BJ (cell line): ENCODE measurements at regions not wholly inside any gene's neighbourhood (a gene's known extent, or its start where the extent isn't known, plus 50 kb on each side); places are given as distances from the start of the nearest gene placed in this dataset.
A peak's percentile ranks its signal among the peaks of the same experiment; 100 is the strongest.

ENCODE experiments used
- CTCF ChIA-PET: fragments of 350-600 bp; formaldehyde crosslinking; extraction: SDS; loops from one replicate; lab custom pipeline; 2021; ENCODE audit warnings: antibody characterized with exemption, inconsistent platforms; lab: Yijun Ruan, JAX
- POLR2A ChIA-PET: fragments of 300-600 bp; sonication (Branson Sonifier 250); formaldehyde crosslinking; extraction: SDS; loops from one replicate; lab custom pipeline; 2021; ENCODE audit warnings: antibody characterized with exemption; lab: Charles Lee
- DNase-seq: peaks from one replicate; pipeline ENCODE4 v3.0.0-alpha.2; 2011; ENCODE audit warnings: low read depth
- H3K27me3 ChIP-seq: 2 replicates; pipeline ENCODE4 v1.6.0; 2011; ENCODE audit warnings: low read length; ENCODE audit not compliant: control insufficient read depth, insufficient read depth
- H3K36me3 ChIP-seq: 2 replicates; pipeline ENCODE4 v1.5.1; 2011; ENCODE audit warnings: low read length; ENCODE audit not compliant: control insufficient read depth, insufficient read depth
- H3K4me3 ChIP-seq: 2 replicates; pipeline ENCODE4 v1.5.1; 2011; ENCODE audit warnings: low read depth, mild to moderate bottlenecking, control low read depth, low read length
- CTCF ChIP-seq: IDR thresholded peaks from 2 replicates; pipeline ENCODE4 v1.5.1; 2011; ENCODE audit warnings: low read depth, mild to moderate bottlenecking, control low read depth, inconsistent platforms, low read length, moderate library complexity; ENCODE audit not compliant: insufficient read depth

DNA sequence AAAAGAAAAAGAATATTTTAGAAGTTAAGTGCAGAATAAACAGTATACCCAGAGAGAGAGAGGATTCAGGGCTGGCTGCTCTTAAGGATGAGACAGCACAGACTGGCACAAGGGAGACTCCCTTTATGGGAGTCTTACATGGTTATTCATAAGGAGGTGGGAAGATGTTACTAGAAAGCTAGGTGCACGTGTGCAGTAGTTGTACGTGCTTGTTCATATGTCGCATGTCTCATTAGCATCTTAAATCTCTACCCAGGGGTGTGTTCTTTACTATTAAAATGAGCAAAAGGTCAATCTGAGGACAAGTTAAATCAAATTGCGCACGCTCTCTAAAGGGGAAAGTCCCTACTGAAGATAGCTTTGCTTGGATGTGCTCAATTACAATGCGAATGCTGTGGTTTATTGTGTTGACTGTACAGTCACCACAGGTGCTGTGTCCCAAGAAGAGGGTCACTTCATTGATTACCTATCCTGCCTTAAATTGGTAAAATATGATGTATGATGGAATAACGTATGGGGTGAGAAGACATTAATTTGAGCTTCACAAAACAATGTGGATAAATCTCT is 368.0 kb upstream of the SPHKAP start:
- ChIA-PET CTCF (no interaction called here), POLR2A (no interaction called here)

DNA sequence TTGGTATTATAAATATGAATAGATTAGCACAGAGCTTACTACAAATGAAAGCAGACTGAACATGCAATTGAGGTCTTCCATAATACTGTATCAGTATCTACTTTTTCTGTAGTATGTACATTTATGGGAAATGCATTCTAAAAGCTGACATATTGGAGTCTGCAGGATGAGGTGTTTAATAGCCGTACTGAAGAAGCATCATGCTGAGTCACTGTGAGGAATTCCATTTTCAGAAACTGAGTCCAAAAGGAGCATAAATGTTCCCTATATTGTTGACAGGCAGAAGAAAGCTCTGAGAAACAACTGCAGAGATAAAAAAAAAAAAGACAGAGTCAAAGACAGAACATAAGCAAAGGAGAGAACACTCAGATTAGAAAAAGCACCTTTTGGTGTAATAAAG is 366.7 kb upstream of the SPHKAP start:
- DNase-seq = no peak
- ChIA-PET CTCF (no interaction called here), POLR2A (no interaction called here)

More for the DNA sequence above, 368.0 kb upstream of the SPHKAP start:
- H3K36me3 ChIP-seq = no peaks in the 10 kb centered on the region
- no peak overlapping the region for H3K4me3 ChIP-seq
- no peak for TF ChIP-seq CTCF
- H3K27me3 ChIP-seq = no peaks in the 10 kb centered on the region
- no peak for DNase-seq

GRCh38 chr2:228545748-228546145 is 364.3 kb upstream of the SPHKAP start:
- no peak for DNase-seq
- POLR2A ChIA-PET = no interaction called here

More for the DNA sequence above, 366.7 kb upstream of the SPHKAP start:
- no peaks in the 10 kb centered on the region for H3K27me3 ChIP-seq
- TF ChIP-seq CTCF = no peak
- H3K36me3 ChIP-seq = no peaks in the 10 kb centered on the region
- no peak overlapping the region for H3K4me3 ChIP-seq

DNA sequence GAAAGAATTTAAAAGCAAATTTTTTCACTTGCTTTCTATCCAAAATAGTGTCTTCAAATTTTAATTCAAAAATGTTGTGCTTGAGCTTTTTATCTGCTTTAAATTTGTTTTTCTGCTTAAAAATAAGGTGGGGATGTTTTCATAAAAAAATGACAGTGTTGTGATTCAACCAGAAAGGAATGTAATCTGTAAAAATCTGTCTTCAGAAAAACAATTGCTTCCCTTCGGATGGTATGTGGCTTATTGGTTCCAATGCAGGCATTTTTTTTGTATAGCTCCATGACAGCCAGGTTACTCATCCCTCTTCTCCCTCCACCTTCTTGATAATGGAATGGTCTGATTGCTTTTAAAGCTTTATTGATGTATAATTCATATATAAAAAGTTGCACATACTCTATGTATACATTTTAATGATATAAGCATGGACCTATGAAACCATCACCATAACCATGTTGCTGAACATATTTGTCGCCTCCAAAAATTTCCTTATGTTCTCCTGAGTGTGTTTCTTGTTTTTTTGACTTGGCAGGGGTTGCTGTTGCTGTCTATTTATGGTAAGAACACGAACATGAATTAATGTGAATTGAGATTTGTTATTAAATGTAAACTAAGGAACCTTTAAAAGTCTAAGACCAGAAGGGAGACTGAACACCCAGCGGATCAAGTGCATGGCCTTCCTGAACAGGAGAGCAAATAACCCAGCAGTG is 363.7 kb upstream of the SPHKAP start:
- Histone ChIP-seq H3K36me3 (no peaks in the 10 kb centered on the region), H3K27me3 (no peaks in the 10 kb centered on the region), H3K4me3 (no peak overlapping the region)
- ChIA-PET POLR2A (no interaction called here), CTCF (interaction anchor here (1.1 kb wide), 1 partner anchor 13 kb away, joined by 3 read pairs; no protein-coding TSS in a partner anchor)
- DNase-seq = peak; percentile 64
- no peak for TF ChIP-seq CTCF

More at GRCh38 chr2:228545748-228546145, 364.3 kb upstream of the SPHKAP start:
- no peaks in the 10 kb centered on the region for H3K27me3 ChIP-seq
- TF ChIP-seq CTCF = no peak
- no peaks in the 10 kb centered on the region for H3K36me3 ChIP-seq
- H3K4me3 ChIP-seq = no peak overlapping the region
- CTCF ChIA-PET = no interaction called here

DNA sequence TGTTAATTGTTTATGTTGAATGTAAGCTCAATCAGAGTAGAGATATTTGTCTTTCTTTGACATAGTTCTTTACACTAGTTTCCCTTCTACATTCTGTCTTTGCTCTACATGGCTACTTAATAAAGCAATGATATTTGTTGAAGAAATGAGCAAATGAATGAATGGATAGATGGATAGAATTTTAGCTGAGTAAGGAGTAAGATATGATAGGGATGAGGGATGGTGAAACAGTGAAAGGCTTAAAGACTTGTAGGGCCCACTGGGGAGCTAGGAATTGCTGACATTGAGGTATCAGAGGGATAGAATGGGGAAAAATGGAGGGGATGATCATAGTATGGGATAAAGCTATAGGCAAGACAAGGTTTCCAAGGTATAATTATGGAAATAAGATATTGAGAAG is 361.6 kb upstream of the SPHKAP start:
- Histone ChIP-seq H3K36me3 (no peaks in the 10 kb centered on the region), H3K4me3 (no peak overlapping the region), H3K27me3 (no peaks in the 10 kb centered on the region)
- no peak for TF ChIP-seq CTCF
- DNase-seq = no peak
- CTCF ChIA-PET = interaction anchor here (1.1 to 1.8 kb wide), 3 partner anchors 9 to 21 kb away, joined by 3 to 5 read pairs (median 4); no protein-coding TSS in a partner anchor
- POLR2A ChIA-PET = no interaction called here
